K562 (cell line): ENCODE measurements at regions not wholly inside any gene's neighbourhood (a gene's known extent, or its start where the extent isn't known, plus 50 kb on each side); places are given as distances from the start of the nearest gene placed in this dataset.

ENCODE experiments used
- BRF1 ChIP-seq: IDR thresholded peaks from 3 replicates; pipeline ENCODE4 v1.6.1; 2011; ENCODE audit warnings: borderline replicate concordance, mild to moderate bottlenecking; ENCODE audit not compliant: insufficient read length; ENCODE audit errors: extremely low read depth
- CC2D1A ChIP-seq: fragments of 450-650 bp; IDR thresholded peaks from 2 replicates; pipeline ENCODE4 v1.6.1; 2017; ENCODE audit warnings: mild to moderate bottlenecking
- CREB1 ChIP-seq, 2 experiments: sonication (generic) in 1 of 2; formaldehyde crosslinking in 1 of 2; IDR thresholded peaks; 2 replicates each; pipeline versions ENCODE4 v1.6.1 to v1.8.0; 2012 to 2022; ENCODE audit warnings: inconsistent platforms in 1 of 2, mild to moderate bottlenecking in 1 of 2, missing genetic modification reagents in 1 of 2, moderate library complexity in 1 of 2
- ELF2 ChIP-seq: fragments of 250-450 bp; sonication (Bioruptor Pico); IDR thresholded peaks from 2 replicates; pipeline ENCODE4 v1.5.0; 2021; ENCODE audit warnings: mild to moderate bottlenecking
- NFIC ChIP-seq: fragments of 450-650 bp; IDR thresholded peaks from 2 replicates; pipeline ENCODE4 v1.6.1; 2017; ENCODE audit warnings: mild to moderate bottlenecking, inconsistent platforms
- POLR2A ChIP-seq: fragments of 450-650 bp; conservative IDR thresholded peaks from 2 replicates; pipeline ENCODE4 v1.6.1; 2016
- SAFB2 ChIP-seq: fragments of 200-400 bp; formaldehyde crosslinking; IDR thresholded peaks from 2 replicates; pipeline ENCODE4 v1.6.1; 2018; ENCODE audit warnings: borderline replicate concordance, low read length, low read depth, moderate library complexity; ENCODE audit not compliant: severe bottlenecking
- SP1 ChIP-seq: sonication (generic); formaldehyde crosslinking; IDR thresholded peaks from 2 replicates; pipeline ENCODE4 v1.8.1; 2022; ENCODE audit warnings: mild to moderate bottlenecking, missing genetic modification reagents
- TGIF2 ChIP-seq: sonication (generic); formaldehyde crosslinking; IDR thresholded peaks from 2 replicates; pipeline ENCODE4 v1.8.1; 2022; ENCODE audit warnings: mild to moderate bottlenecking, missing genetic modification reagents, moderate library complexity
- XRCC5 ChIP-seq: fragments of 200-400 bp; formaldehyde crosslinking; IDR thresholded peaks from 2 replicates; pipeline ENCODE4 v1.6.1; 2017; ENCODE audit warnings: low read depth, mild to moderate bottlenecking, low read length
- ZBTB2 ChIP-seq: fragments of 450-650 bp; IDR thresholded peaks from 2 replicates; pipeline ENCODE4 v1.6.1; 2016; ENCODE audit warnings: antibody characterized with exemption
- ZFP30 ChIP-seq: fragments of 250-450 bp; sonication (Bioruptor Pico); IDR thresholded peaks from 2 replicates; pipeline ENCODE4 v1.8.0; 2022; ENCODE audit warnings: moderate library complexity, mild to moderate bottlenecking, inconsistent platforms, borderline replicate concordance
- ZNF3 ChIP-seq: fragments of 250-450 bp; sonication (Bioruptor Pico); IDR thresholded peaks from 2 replicates; pipeline ENCODE4 v1.5.0; 2021; ENCODE audit warnings: mild to moderate bottlenecking, moderate library complexity
- TF ChIP-seq, protein P1 (sequence below), 3 experiments: IDR thresholded peaks in 2 of 3; conservative IDR thresholded peaks in 1 of 3; 2 replicates each; pipeline ENCODE4 v1.5.1; 2011 to 2012; ENCODE audit warnings: low read length in 3 of 3, mild to moderate bottlenecking in 3 of 3, control low read depth in 2 of 3, improper control_type of control experiment in 1 of 3, inconsistent platforms in 1 of 3, low read depth in 1 of 3, mixed read lengths in 1 of 3, moderate library complexity in 1 of 3; ENCODE audit not compliant: insufficient read depth in 2 of 3

- TF ChIP-seq, protein P1, sequence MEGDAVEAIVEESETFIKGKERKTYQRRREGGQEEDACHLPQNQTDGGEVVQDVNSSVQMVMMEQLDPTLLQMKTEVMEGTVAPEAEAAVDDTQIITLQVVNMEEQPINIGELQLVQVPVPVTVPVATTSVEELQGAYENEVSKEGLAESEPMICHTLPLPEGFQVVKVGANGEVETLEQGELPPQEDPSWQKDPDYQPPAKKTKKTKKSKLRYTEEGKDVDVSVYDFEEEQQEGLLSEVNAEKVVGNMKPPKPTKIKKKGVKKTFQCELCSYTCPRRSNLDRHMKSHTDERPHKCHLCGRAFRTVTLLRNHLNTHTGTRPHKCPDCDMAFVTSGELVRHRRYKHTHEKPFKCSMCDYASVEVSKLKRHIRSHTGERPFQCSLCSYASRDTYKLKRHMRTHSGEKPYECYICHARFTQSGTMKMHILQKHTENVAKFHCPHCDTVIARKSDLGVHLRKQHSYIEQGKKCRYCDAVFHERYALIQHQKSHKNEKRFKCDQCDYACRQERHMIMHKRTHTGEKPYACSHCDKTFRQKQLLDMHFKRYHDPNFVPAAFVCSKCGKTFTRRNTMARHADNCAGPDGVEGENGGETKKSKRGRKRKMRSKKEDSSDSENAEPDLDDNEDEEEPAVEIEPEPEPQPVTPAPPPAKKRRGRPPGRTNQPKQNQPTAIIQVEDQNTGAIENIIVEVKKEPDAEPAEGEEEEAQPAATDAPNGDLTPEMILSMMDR (IDR thresholded peaks at IDR 0.05 in 2 of 3, conservative IDR thresholded peaks at IDR 0.05 in 1 of 3; ENCODE audit: insufficient read depth in 2 of 3, low read depth in 1 of 3, low read length in 3 of 3), result no peak
- TF ChIP-seq SP1 (no peak), ZBTB2 (no peak), POLR2A (no peak), CREB1 (IDR thresholded peaks at IDR 0.05) (no peak), CREB1 (CRISPR knock-in tag; IDR thresholded peaks at IDR 0.05) (no peak), CC2D1A (no peak), ZFP30 (CRISPR knock-in tag) (no peak), NFIC (no peak), ZNF3 (no peak), SAFB2 (no peak), XRCC5 (no peak), ELF2 (no peak), TGIF2 (CRISPR knock-in tag) (no peak), BRF1 (no peak)
These were observed 64.9 kb upstream of the PITRM1 start for GRCh38 chr10:3237530-3237929.
